ENCODE measurements at regions not wholly inside any gene's neighbourhood (a gene's known extent, or its start where the extent isn't known, plus 50 kb on each side); places are given as distances from the start of the nearest gene placed in this dataset.
A peak's percentile ranks its signal among the peaks of the same experiment; 100 is the strongest.

GRCh38 chr4:55183926-55184599 is 58.7 kb upstream of the KDR start:
- Histone ChIP-seq H3K4me1 (ENCODE audit: low read depth) (peaks cover 55% of the 10 kb centered on the region), H3K36me3 (no peaks in the 10 kb centered on the region), H3K9me3 (ENCODE audit: low read depth) (no peaks in the 10 kb centered on the region), H3K4me3 (no peak overlapping the region), H3K27me3 (no peaks in the 10 kb centered on the region), H3K27ac (peak overlapping the region; percentile 88)
- peak in 1 of 2 donors; percentile 97 for DNase-seq (ENCODE audit: low read depth in 1 of 2, low spot score in 1 of 2)
- no peak for TF ChIP-seq CTCF (IDR thresholded peaks at IDR 0.05; ENCODE audit: low read depth, low read length)

- H3K9me3 ChIP-seq (ENCODE audit: low read depth): no peaks in the 10 kb centered on the region
- H3K4me1 ChIP-seq (ENCODE audit: low read depth): peaks cover 55% of the 10 kb centered on the region
- H3K4me3 ChIP-seq: no peak overlapping the region
- peak overlapping the region; percentile 88 for H3K27ac ChIP-seq
- H3K27me3 ChIP-seq: no peaks in the 10 kb centered on the region
- peak; percentile 62 to 82 for DNase-seq (ENCODE audit: low read depth in 1 of 2, low spot score in 1 of 2)
- peak; percentile 28 for TF ChIP-seq CTCF (IDR thresholded peaks at IDR 0.05; ENCODE audit: low read depth, low read length)
- no peaks in the 10 kb centered on the region for H3K36me3 ChIP-seq
These were observed 59.5 kb upstream of the KDR start for GRCh38 chr4:55184600-55185523.

GRCh38 chr4:55186123-55186522 is 60.7 kb upstream of the KDR start:
- Histone ChIP-seq H3K27me3 (no peaks in the 10 kb centered on the region), H3K9me3 (ENCODE audit: low read depth) (no peaks in the 10 kb centered on the region), H3K36me3 (no peaks in the 10 kb centered on the region), H3K4me1 (ENCODE audit: low read depth) (peaks cover 53% of the 10 kb centered on the region), H3K4me3 (no peak overlapping the region), H3K27ac (peak overlapping the region; percentile 62)
- DNase-seq (ENCODE audit: low read depth in 1 of 2, low spot score in 1 of 2): no peak
- peak; percentile 27 for TF ChIP-seq CTCF (IDR thresholded peaks at IDR 0.05; ENCODE audit: low read depth, low read length)

GRCh38 chr4:55186700-55187099 is 61.3 kb upstream of the KDR start:
- peaks cover 49% of the 10 kb centered on the region for H3K4me1 ChIP-seq (ENCODE audit: low read depth)
- DNase-seq (ENCODE audit: low read depth in 1 of 2, low spot score in 1 of 2): no peak
- H3K27ac ChIP-seq: peak overlapping the region; percentile 62
- H3K9me3 ChIP-seq (ENCODE audit: low read depth): no peaks in the 10 kb centered on the region
- no peaks in the 10 kb centered on the region for H3K27me3 ChIP-seq
- no peak for TF ChIP-seq CTCF (IDR thresholded peaks at IDR 0.05; ENCODE audit: low read depth, low read length)
- no peaks in the 10 kb centered on the region for H3K36me3 ChIP-seq
- no peak overlapping the region for H3K4me3 ChIP-seq

- Histone ChIP-seq H3K9me3 (ENCODE audit: low read depth) (no peaks in the 10 kb centered on the region), H3K36me3 (no peaks in the 10 kb centered on the region), H3K27me3 (no peaks in the 10 kb centered on the region), H3K4me3 (no peak overlapping the region), H3K4me1 (ENCODE audit: low read depth) (no peaks in the 10 kb centered on the region), H3K27ac (no peak overlapping the region)
- DNase-seq (ENCODE audit: low read depth in 1 of 2, low spot score in 1 of 2): peak in 1 of 2 donors; percentile 15
- no peak for TF ChIP-seq CTCF (IDR thresholded peaks at IDR 0.05; ENCODE audit: low read depth, low read length)
These were observed 88.8 kb upstream of the KDR start for GRCh38 chr4:55214172-55214571.

Data from cardiac muscle cell (in vitro differentiated cells and primary cell).